Fibroblast of the aortic adventitia (primary cell): ENCODE measurements at regions not wholly inside any gene's neighbourhood (a gene's known extent, or its start where the extent isn't known, plus 50 kb on each side); places are given as distances from the start of the nearest gene placed in this dataset.

Experiments used
- DNase-seq: peaks from one replicate; pipeline ENCODE4 v3.0.0-alpha.2; 2010; ENCODE audit warnings: low read depth
- H3K4me3 ChIP-seq: 2 replicates; pipeline ENCODE4 v1.5.1; 2011; ENCODE audit warnings: low read depth, mild to moderate bottlenecking, control low read depth, low read length, moderate library complexity
- TF ChIP-seq, protein P1 (sequence below): IDR thresholded peaks from 2 replicates; pipeline ENCODE4 v1.5.1; 2011; ENCODE audit warnings: mild to moderate bottlenecking, low read length, control low read depth, inconsistent platforms; ENCODE audit not compliant: insufficient read depth

DNA sequence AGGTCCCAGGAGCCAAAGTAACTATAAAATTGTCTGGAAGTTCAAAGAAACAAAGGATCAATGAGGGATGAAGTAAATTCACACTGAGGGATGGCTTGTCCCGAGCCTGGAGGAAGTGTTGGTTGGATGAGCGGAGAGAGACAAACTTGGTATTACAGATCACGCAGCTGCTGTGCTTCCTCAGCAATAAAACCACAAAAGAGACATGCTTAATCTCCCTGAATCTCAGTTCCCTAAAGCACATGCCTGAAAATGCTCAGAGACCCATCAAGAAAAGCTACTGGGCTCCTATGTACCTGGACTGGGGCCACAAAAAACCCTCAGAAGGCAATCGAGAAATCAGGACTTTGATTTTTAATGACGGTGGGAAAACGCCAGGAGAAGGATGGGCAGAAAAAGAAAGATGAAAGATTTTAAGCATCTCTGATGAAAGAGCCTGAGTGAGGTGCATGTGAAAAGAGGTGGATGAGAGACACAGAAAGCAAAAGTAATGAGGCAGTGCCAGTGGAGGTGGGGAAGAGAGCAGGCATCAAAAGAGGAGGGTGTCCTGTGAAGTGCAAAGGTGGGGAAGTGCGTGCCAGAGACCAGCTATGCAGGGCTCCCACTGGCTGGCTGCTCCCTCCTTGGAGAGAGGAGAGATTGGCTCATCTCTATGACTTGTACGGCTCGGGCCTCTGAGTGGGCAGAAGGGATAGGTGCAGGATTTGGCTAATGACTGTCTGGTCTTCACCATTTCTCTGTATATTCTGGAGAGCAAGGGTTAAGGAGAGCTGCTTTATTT is 143.7 kb downstream of the ABCC12 start:
- no peak for DNase-seq
- no peak overlapping the region for H3K4me3 ChIP-seq
- TF ChIP-seq, protein P1, sequence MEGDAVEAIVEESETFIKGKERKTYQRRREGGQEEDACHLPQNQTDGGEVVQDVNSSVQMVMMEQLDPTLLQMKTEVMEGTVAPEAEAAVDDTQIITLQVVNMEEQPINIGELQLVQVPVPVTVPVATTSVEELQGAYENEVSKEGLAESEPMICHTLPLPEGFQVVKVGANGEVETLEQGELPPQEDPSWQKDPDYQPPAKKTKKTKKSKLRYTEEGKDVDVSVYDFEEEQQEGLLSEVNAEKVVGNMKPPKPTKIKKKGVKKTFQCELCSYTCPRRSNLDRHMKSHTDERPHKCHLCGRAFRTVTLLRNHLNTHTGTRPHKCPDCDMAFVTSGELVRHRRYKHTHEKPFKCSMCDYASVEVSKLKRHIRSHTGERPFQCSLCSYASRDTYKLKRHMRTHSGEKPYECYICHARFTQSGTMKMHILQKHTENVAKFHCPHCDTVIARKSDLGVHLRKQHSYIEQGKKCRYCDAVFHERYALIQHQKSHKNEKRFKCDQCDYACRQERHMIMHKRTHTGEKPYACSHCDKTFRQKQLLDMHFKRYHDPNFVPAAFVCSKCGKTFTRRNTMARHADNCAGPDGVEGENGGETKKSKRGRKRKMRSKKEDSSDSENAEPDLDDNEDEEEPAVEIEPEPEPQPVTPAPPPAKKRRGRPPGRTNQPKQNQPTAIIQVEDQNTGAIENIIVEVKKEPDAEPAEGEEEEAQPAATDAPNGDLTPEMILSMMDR = no peak

DNA sequence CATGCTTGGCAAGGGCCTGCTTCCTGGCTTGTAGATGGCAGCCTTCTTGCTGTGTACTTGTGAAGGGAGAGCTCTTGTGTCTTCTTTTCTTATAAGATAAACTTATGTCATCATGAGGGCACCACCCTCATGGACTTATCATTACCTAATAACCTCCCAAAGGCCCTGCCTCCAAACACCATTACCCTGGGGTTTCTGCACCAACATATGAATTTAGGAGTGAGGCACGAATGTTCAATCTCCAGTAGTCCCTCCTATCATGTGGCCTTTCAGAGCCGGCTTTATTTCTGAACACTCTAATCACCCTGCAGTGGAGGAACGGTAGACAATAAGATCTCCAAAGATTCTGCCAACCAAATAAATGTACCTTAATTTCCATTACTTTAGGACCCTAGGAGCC is 144.3 kb downstream of the ABCC12 start:
- TF ChIP-seq, protein P1 = no peak
- no peak for DNase-seq
- no peak overlapping the region for H3K4me3 ChIP-seq

DNA sequence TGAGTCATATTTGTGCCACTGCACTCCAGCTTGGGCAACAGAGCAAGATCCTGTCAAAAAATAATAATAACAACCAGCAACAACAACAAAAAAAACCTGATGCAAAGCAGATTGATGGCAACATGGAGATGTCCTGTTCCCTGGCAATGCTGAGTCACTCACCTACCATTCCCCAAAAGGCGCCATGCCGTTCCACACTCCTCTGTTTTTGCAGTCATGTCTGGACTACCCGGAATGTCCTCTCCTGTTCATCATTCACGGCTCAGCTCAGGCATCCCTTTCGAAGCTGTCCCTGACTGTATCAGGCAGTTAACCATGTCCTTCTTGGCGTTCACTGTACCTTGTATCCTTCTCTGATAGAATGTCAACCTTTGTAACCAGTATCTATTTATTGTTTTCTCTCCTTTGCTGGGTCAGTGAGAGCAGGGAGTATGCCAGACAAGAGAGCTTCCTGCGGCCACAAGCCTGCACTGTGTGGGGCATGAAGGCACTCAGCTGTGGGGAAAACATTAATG is 147.7 kb downstream of the ABCC12 start:
- no peak overlapping the region for H3K4me3 ChIP-seq
- TF ChIP-seq, protein P1 = no peak
- no peak for DNase-seq

DNA sequence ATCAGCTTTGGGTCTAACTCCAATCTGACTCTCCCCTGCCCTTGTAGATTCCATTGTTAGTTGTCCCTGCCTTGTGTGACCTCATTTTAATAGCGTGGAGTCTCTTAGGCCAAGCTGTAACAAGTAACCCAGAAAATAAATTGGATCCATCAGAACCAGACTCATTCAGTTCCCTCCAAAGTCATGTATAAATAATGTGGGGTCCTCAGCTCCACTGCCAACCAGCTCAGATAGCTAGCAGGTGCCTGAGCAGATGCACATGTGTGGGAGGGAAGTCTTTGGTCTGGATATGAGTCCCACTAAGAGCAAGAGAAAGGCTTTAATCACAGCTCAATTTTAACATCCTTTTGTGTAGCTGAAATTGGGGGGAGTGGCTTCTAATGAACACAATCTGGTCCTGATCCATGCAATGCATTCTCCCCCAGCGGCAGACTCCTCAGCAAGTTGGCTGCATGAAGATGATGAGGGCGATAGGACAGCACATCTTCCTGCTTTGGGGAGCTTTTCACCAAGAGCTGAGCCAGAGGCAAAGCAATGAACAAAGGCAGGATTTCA is 151.6 kb downstream of the ABCC12 start:
- DNase-seq = no peak
- H3K4me3 ChIP-seq = no peak overlapping the region
- TF ChIP-seq, protein P1 = no peak

DNA sequence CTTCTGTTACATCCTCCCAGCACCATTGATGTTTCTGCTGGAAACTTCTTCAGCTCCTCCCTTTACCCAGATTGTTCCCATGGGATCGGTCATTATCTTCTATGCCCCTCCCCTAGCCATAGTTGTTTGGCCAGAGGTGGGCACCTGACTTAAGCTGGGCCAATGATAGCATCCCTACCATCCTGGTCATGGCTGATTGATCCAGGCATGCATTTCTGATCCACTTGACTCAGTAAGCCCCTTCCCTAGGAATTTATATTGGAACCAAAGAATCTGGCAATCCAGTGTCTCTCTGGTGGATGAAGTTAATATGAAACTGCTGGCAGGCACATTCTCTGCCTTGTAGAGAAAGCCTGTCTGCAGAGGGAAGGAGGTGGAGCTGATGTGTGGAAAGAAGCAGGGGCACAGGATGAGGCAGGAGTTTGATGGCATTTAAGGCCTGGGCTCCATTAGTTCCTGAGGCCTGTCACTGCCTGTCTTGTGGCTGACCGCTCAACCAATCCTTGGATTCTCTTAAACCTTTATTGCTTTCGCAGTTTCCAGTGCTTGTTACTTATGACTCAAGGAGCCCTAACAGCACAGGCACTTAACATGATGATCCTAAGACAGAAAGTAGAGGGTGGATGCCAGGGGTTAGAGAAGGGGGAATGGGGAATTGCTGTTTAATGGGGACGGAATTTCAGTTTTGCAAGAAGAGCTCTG is 152.4 kb downstream of the ABCC12 start:
- TF ChIP-seq, protein P1 = no peak
- no peak for DNase-seq
- no peak overlapping the region for H3K4me3 ChIP-seq

DNA sequence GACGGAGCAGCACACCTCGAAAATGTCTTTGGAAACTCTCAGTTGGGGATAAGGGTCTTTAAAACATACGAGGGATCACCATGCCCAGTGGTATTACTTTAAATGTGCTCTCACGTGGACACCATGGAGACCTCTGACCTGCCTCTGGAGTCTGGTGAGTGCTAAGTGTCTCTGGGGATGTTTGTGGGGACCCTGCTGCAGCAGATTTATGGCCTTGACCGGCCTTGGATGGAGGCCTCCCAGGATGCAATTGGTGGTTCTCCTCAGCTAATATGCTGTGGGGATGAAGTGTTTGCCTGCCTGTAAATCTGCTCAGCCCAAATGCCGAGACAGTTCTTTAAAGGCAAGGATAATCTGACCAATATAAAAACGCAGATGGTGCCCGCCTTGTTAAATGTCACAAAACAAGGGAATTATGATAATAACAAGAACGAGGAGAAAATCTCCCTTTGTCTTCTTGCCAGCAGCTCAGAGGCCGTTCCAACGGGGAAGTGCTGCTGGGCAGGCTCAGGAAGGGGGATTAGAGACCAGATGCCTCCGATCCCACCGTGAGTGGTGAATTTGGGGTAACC is 154.4 kb downstream of the ABCC12 start:
- no peak overlapping the region for H3K4me3 ChIP-seq
- TF ChIP-seq, protein P1 = no peak
- DNase-seq = no peak
